ENCODE measurements at regions not wholly inside any gene's neighbourhood (a gene's known extent, or its start where the extent isn't known, plus 50 kb on each side); places are given as distances from the start of the nearest gene placed in this dataset.

DNA sequence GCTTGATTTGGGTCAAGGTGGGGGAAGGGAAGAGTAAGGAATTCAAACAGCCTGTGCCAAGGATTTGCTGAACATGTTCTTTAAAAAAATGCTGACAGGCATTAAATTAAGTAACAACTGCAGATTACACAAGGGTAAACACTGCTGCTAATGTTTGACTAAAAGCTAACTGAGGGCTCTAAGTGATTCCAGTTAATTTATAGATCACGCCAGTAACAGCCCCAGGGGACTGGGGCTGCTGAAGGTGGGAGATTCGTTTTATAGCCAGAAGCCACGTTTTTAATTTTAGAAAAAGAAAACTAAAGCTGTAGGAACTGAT, 321.7 kb downstream of the DLEU7 start:
- TF ChIP-seq, protein P1, sequence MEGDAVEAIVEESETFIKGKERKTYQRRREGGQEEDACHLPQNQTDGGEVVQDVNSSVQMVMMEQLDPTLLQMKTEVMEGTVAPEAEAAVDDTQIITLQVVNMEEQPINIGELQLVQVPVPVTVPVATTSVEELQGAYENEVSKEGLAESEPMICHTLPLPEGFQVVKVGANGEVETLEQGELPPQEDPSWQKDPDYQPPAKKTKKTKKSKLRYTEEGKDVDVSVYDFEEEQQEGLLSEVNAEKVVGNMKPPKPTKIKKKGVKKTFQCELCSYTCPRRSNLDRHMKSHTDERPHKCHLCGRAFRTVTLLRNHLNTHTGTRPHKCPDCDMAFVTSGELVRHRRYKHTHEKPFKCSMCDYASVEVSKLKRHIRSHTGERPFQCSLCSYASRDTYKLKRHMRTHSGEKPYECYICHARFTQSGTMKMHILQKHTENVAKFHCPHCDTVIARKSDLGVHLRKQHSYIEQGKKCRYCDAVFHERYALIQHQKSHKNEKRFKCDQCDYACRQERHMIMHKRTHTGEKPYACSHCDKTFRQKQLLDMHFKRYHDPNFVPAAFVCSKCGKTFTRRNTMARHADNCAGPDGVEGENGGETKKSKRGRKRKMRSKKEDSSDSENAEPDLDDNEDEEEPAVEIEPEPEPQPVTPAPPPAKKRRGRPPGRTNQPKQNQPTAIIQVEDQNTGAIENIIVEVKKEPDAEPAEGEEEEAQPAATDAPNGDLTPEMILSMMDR (IDR thresholded peaks at IDR 0.05) = no peak
- no peak for TF ChIP-seq POLR2A (IDR thresholded peaks at IDR 0.05)

Data from lower leg skin (tissue), 3 donors.